IMR-90 (cell line): ENCODE measurements at regions not wholly inside any gene's neighbourhood (a gene's known extent, or its start where the extent isn't known, plus 50 kb on each side); places are given as distances from the start of the nearest gene placed in this dataset.
"Not testable (repeated sequence)": the region's sequence is repeated elsewhere in the genome, so short reads cannot be mapped to it uniquely, and the experiment has no call there.

Experiments used
- ATAC-seq: fragments of 200-7000 bp; cut with Tn5 transposase; 2 replicates; pipeline ENCODE4 v1.9.1; 2020; ENCODE audit warnings: low read depth, mild to moderate bottlenecking, moderate library complexity
- BruUV-seq: library from RNA; stranded (reverse); fragments of 400-500 nt; replicated peaks from 2 replicates; lab custom pipeline; 2021; lab: Mats Ljungman, UMichigan
- CTCF ChIA-PET: fragments of 300-600 bp; formaldehyde crosslinking; extraction: SDS; loops from one replicate; lab custom pipeline; 2021; ENCODE audit warnings: antibody characterized with exemption; lab: Yijun Ruan, JAX
- POLR2A ChIA-PET: fragments of 300-600 bp; sonication (Branson Sonifier 250); formaldehyde crosslinking; loops from one replicate; lab custom pipeline; 2022; ENCODE audit warnings: antibody characterized with exemption; ENCODE audit not compliant: unreplicated experiment; lab: Charles Lee
- DNase-seq: peaks from one replicate; pipeline ENCODE4 v3.0.0; 2013
- H2AFZ ChIP-seq: replicated peaks from 2 replicates; pipeline ENCODE3; 2013; ENCODE audit warnings: low read length, mild to moderate bottlenecking; ENCODE audit not compliant: poor library complexity
- H2AK5ac ChIP-seq: 2 replicates; pipeline ENCODE4 v1.6.1; 2013; ENCODE audit warnings: low read depth, low read length, inconsistent platforms
- H2AK9ac ChIP-seq: replicated peaks from 2 replicates; pipeline ENCODE3; 2013; ENCODE audit warnings: mild to moderate bottlenecking, low read depth, low read length, moderate library complexity; ENCODE audit not compliant: poor library complexity
- H2BK120ac ChIP-seq: 2 replicates; pipeline ENCODE4 v1.6.1; 2013; ENCODE audit warnings: low read depth, low read length, inconsistent platforms
- H2BK15ac ChIP-seq: 3 replicates; pipeline ENCODE4 v1.6.1; 2013; ENCODE audit warnings: low read depth, low read length, inconsistent platforms
- H2BK20ac ChIP-seq: 2 replicates; pipeline ENCODE4 v1.6.1; 2013; ENCODE audit warnings: low read depth, mild to moderate bottlenecking, inconsistent platforms, low read length, moderate library complexity
- H2BK5ac ChIP-seq: 2 replicates; pipeline ENCODE4 v1.6.1; 2013; ENCODE audit warnings: mild to moderate bottlenecking, low read depth, low read length, inconsistent platforms; ENCODE audit not compliant: poor library complexity, severe bottlenecking
- H3K14ac ChIP-seq: replicated peaks from 2 replicates; pipeline ENCODE4 v1.6.1; 2013; ENCODE audit warnings: low read depth, low read length, inconsistent platforms
- H3K18ac ChIP-seq: 2 replicates; pipeline ENCODE4 v1.6.1; 2013; ENCODE audit warnings: low read depth, low read length, control low read depth
- H3K23ac ChIP-seq: 2 replicates; pipeline ENCODE4 v1.6.1; 2013; ENCODE audit warnings: low read depth, low read length, inconsistent platforms
- H3K27ac ChIP-seq: 2 replicates; pipeline ENCODE4 v1.5.1; 2013; ENCODE audit warnings: mild to moderate bottlenecking, control low read depth, low read length; ENCODE audit not compliant: insufficient read depth
- H3K27me3 ChIP-seq: 2 replicates; pipeline ENCODE4 v1.6.1; 2013; ENCODE audit warnings: low read length; ENCODE audit not compliant: control insufficient read depth, insufficient read depth
- H3K36me3 ChIP-seq: 2 replicates; pipeline ENCODE4 v1.6.1; 2013; ENCODE audit warnings: low read length, mixed read lengths; ENCODE audit not compliant: control insufficient read depth, insufficient read depth
- H3K4ac ChIP-seq: 2 replicates; pipeline ENCODE4 v1.6.1; 2013; ENCODE audit warnings: low read depth, low read length, inconsistent platforms
- H3K4me1 ChIP-seq: 2 replicates; pipeline ENCODE4 v1.6.1; 2013; ENCODE audit warnings: low read length, mixed read lengths; ENCODE audit not compliant: control insufficient read depth, insufficient read depth
- H3K4me2 ChIP-seq: 2 replicates; pipeline ENCODE4 v1.6.1; 2013; ENCODE audit warnings: low read depth, mild to moderate bottlenecking, control low read depth, low read length, moderate library complexity
- H3K4me3 ChIP-seq: 2 replicates; pipeline ENCODE4 v1.5.1; 2013; ENCODE audit warnings: low read depth, mild to moderate bottlenecking, control low read depth, low read length, moderate library complexity; ENCODE audit not compliant: insufficient read depth
- H3K56ac ChIP-seq: 2 replicates; pipeline ENCODE4 v1.6.1; 2013; ENCODE audit warnings: low read length, inconsistent platforms; ENCODE audit not compliant: insufficient read depth; ENCODE audit errors: extremely low read depth
- H3K79me1 ChIP-seq, 2 experiments: 2 replicates each; pipeline ENCODE4 v1.6.1; 2013; ENCODE audit warnings: low read length in 2 of 2, inconsistent platforms in 1 of 2, low read depth in 1 of 2
- H3K9ac ChIP-seq: 2 replicates; pipeline ENCODE4 v1.6.1; 2013; ENCODE audit warnings: low read depth, low read length, control low read depth
- H3K9me1 ChIP-seq: 2 replicates; pipeline ENCODE4 v1.6.1; 2013; ENCODE audit warnings: low read length, inconsistent platforms; ENCODE audit not compliant: insufficient read depth
- H3K9me3 ChIP-seq: 2 replicates; pipeline ENCODE4 v1.6.1; 2013; ENCODE audit warnings: low read length; ENCODE audit not compliant: control insufficient read depth, insufficient read depth
- H4K20me1 ChIP-seq: 2 replicates; pipeline ENCODE4 v1.6.1; 2013; ENCODE audit warnings: low read length, inconsistent platforms; ENCODE audit not compliant: insufficient read depth
- H4K5ac ChIP-seq: 2 replicates; pipeline ENCODE4 v1.6.1; 2013; ENCODE audit warnings: mild to moderate bottlenecking, low read depth, low read length, control low read depth
- H4K8ac ChIP-seq, 2 experiments: 2 replicates each; pipeline ENCODE4 v1.6.1; 2013; ENCODE audit warnings: low read depth in 2 of 2, low read length in 2 of 2, control low read depth in 1 of 2, inconsistent platforms in 1 of 2
- H4K91ac ChIP-seq: 2 replicates; pipeline ENCODE4 v1.6.1; 2013; ENCODE audit warnings: low read depth, low read length, inconsistent platforms; ENCODE audit not compliant: insufficient read depth
- WGBS, 2 experiments: methylation state at CpG; one replicate each; pipeline versions ENCODE4 v1.1.5 to v1.1.7; 2013; ENCODE audit warnings: missing lambda C conversion rate in 2 of 2; ENCODE audit not compliant: insufficient read length in 1 of 2; ENCODE audit errors: extremely low coverage in 2 of 2; 5-methylcytosine and 5-hydroxymethylcytosine counted together
- dilution Hi-C: fragments of 300-500 bp; cut with HindIII; formaldehyde crosslinking; loops from one replicate; pipeline ENCODE4 v1.14.3; 2018; ENCODE audit warnings: low sequenced_read_pairs; ENCODE audit not compliant: unreplicated experiment
- in situ Hi-C: fragments of 300-500 bp; cut with MboI; formaldehyde crosslinking; loops from 3 replicates; pipeline ENCODE4 v1.14.3; 2019; ENCODE audit warnings: low sequenced_read_pairs, inconsistent platforms, mixed read lengths
- intact Hi-C: fragments of 100-400 bp; cut with micrococcal nuclease; formaldehyde crosslinking; loops from 2 replicates; pipeline ENCODE4 v1.10.0; 2022

- ATAC-seq, H3K9ac ChIP-seq, H3K36me3 ChIP-seq, H3K9me3 ChIP-seq, H2BK20ac ChIP-seq, H3K27me3 ChIP-seq, H4K20me1 ChIP-seq, intact Hi-C loops, H3K4me2 ChIP-seq, dilution Hi-C loops, H3K4me1 ChIP-seq, H3K79me1 ChIP-seq, H3K23ac ChIP-seq, H2BK15ac ChIP-seq, H3K4me3 ChIP-seq, H3K14ac ChIP-seq, H3K4ac ChIP-seq, H4K91ac ChIP-seq, POLR2A ChIA-PET, H2AK9ac ChIP-seq, H4K8ac ChIP-seq, BruUV-seq, H2BK5ac ChIP-seq, H3K56ac ChIP-seq, H3K18ac ChIP-seq, H4K5ac ChIP-seq, in situ Hi-C loops, H3K9me1 ChIP-seq, DNase-seq, H2BK120ac ChIP-seq, H2AFZ ChIP-seq, H2AK5ac ChIP-seq, CTCF ChIA-PET, H3K27ac ChIP-seq: not testable (repeated sequence)
- no CpG with 5 or more reads among the region's 2 CpGs for WGBS, 2 experiments
These were observed 260.2 kb downstream of the CEMIP2 start for GRCh38 chr9:71508141-71508540.
